ENCODE measurements at regions not wholly inside any gene's neighbourhood (a gene's known extent, or its start where the extent isn't known, plus 50 kb on each side); places are given as distances from the start of the nearest gene placed in this dataset.

GRCh38 chr4:151953312-151953711, 192.5 kb upstream of the GATB start:
- 80% methylated on average over 1 of the region's 1 CpG for WGBS (ENCODE audit: insufficient coverage)
- no peak for DNase-seq

GRCh38 chr4:151952711-151953254, 192.0 kb upstream of the GATB start:
- ChIA-PET CTCF (no interaction called here), POLR2A (no interaction called here)
- Histone ChIP-seq H3K36me3 (ENCODE audit: control insufficient read depth in 4 of 4, insufficient read depth in 4 of 4, low read length in 3 of 4) (no peaks in the 10 kb centered on the region), H3K27ac (ENCODE audit: insufficient read depth in 1 of 2, low read depth in 1 of 2, low read length in 2 of 2, poor library complexity in 1 of 2, severe bottlenecking in 2 of 2) (no peak overlapping the region), H3K4me1 (ENCODE audit: control extremely low read depth in 1 of 4, control insufficient read depth in 4 of 4, insufficient read depth in 4 of 4, low read length in 3 of 4) (no peaks in the 10 kb centered on the region), H3K4me3 (ENCODE audit: control insufficient read depth in 1 of 7, extremely low read depth in 1 of 7, insufficient read depth in 4 of 7, low read depth in 2 of 7, low read length in 6 of 7) (no peak overlapping the region), H3K9me3 (ENCODE audit: control extremely low read depth in 1 of 5, control insufficient read depth in 4 of 5, insufficient read depth in 2 of 5, low read depth in 1 of 5, low read length in 4 of 5) (peaks cover 0 to under 1% (median 0%) of the 10 kb centered on the region in 5 experiments), H3K27me3 (replicated peaks in 2 of 5; ENCODE audit: control insufficient read depth in 4 of 5, insufficient read depth in 5 of 5, low read length in 4 of 5) (peaks cover 0 to 3% (median 0%) of the 10 kb centered on the region in 5 experiments)
- DNase-seq = no peak
- WGBS (ENCODE audit: insufficient coverage) = 88% methylated on average over 4 of the region's 6 CpGs

More at GRCh38 chr4:151953312-151953711, 192.5 kb upstream of the GATB start:
- Histone ChIP-seq H3K4me3 (ENCODE audit: control insufficient read depth in 1 of 7, extremely low read depth in 1 of 7, insufficient read depth in 4 of 7, low read depth in 2 of 7, low read length in 6 of 7) (no peak overlapping the region), H3K36me3 (ENCODE audit: control insufficient read depth in 4 of 4, insufficient read depth in 4 of 4, low read length in 3 of 4) (no peaks in the 10 kb centered on the region), H3K9me3 (ENCODE audit: control extremely low read depth in 1 of 5, control insufficient read depth in 4 of 5, insufficient read depth in 2 of 5, low read depth in 1 of 5, low read length in 4 of 5) (no peaks in the 10 kb centered on the region), H3K27ac (ENCODE audit: insufficient read depth in 1 of 2, low read depth in 1 of 2, low read length in 2 of 2, poor library complexity in 1 of 2, severe bottlenecking in 2 of 2) (no peak overlapping the region), H3K4me1 (ENCODE audit: control extremely low read depth in 1 of 4, control insufficient read depth in 4 of 4, insufficient read depth in 4 of 4, low read length in 3 of 4) (no peaks in the 10 kb centered on the region), H3K27me3 (replicated peaks in 2 of 5; ENCODE audit: control insufficient read depth in 4 of 5, insufficient read depth in 5 of 5, low read length in 4 of 5) (peaks cover 0 to 3% (median 0%) of the 10 kb centered on the region in 5 experiments)
- POLR2A ChIA-PET = no interaction called here
- CTCF ChIA-PET = no interaction called here

- 73% methylated on average over 3 of the region's 4 CpGs for WGBS (ENCODE audit: insufficient coverage)
- Histone ChIP-seq H3K27me3 (replicated peaks in 2 of 5; ENCODE audit: control insufficient read depth in 4 of 5, insufficient read depth in 5 of 5, low read length in 4 of 5) (peaks cover 0 to under 1% (median 0%) of the 10 kb centered on the region in 5 experiments), H3K36me3 (ENCODE audit: control insufficient read depth in 4 of 4, insufficient read depth in 4 of 4, low read length in 3 of 4) (no peaks in the 10 kb centered on the region), H3K4me3 (ENCODE audit: control insufficient read depth in 1 of 7, extremely low read depth in 1 of 7, insufficient read depth in 4 of 7, low read depth in 2 of 7, low read length in 6 of 7) (no peak overlapping the region), H3K27ac (ENCODE audit: insufficient read depth in 1 of 2, low read depth in 1 of 2, low read length in 2 of 2, poor library complexity in 1 of 2, severe bottlenecking in 2 of 2) (no peak overlapping the region), H3K9me3 (ENCODE audit: control extremely low read depth in 1 of 5, control insufficient read depth in 4 of 5, insufficient read depth in 2 of 5, low read depth in 1 of 5, low read length in 4 of 5) (peaks cover 0 to 4% (median 2%) of the 10 kb centered on the region in 5 experiments), H3K4me1 (ENCODE audit: control extremely low read depth in 1 of 4, control insufficient read depth in 4 of 4, insufficient read depth in 4 of 4, low read length in 3 of 4) (no peaks in the 10 kb centered on the region)
- no peak for DNase-seq
- ChIA-PET POLR2A (no interaction called here), CTCF (no interaction called here)
Measured at GRCh38 chr4:151952137-151952536, 191.3 kb upstream of the GATB start.

GRCh38 chr4:151951671-151952050, 190.9 kb upstream of the GATB start:
- WGBS (ENCODE audit: insufficient coverage) = 43% methylated on average over 1 of the region's 5 CpGs
- Histone ChIP-seq H3K4me1 (ENCODE audit: control extremely low read depth in 1 of 4, control insufficient read depth in 4 of 4, insufficient read depth in 4 of 4, low read length in 3 of 4) (no peaks in the 10 kb centered on the region), H3K4me3 (ENCODE audit: control insufficient read depth in 1 of 7, extremely low read depth in 1 of 7, insufficient read depth in 4 of 7, low read depth in 2 of 7, low read length in 6 of 7) (no peak overlapping the region)

GRCh38 chr4:151950993-151951670, 190.3 kb upstream of the GATB start:
- Histone ChIP-seq H3K4me3 (ENCODE audit: control insufficient read depth in 1 of 7, extremely low read depth in 1 of 7, insufficient read depth in 4 of 7, low read depth in 2 of 7, low read length in 6 of 7) (no peak overlapping the region), H3K4me1 (ENCODE audit: control extremely low read depth in 1 of 4, control insufficient read depth in 4 of 4, insufficient read depth in 4 of 4, low read length in 3 of 4) (no peaks in the 10 kb centered on the region), H3K27ac (ENCODE audit: insufficient read depth in 1 of 2, low read depth in 1 of 2, low read length in 2 of 2, poor library complexity in 1 of 2, severe bottlenecking in 2 of 2) (no peak overlapping the region), H3K36me3 (ENCODE audit: control insufficient read depth in 4 of 4, insufficient read depth in 4 of 4, low read length in 3 of 4) (no peaks in the 10 kb centered on the region), H3K27me3 (replicated peaks in 2 of 5; ENCODE audit: control insufficient read depth in 4 of 5, insufficient read depth in 5 of 5, low read length in 4 of 5) (no peaks in the 10 kb centered on the region), H3K9me3 (ENCODE audit: control extremely low read depth in 1 of 5, control insufficient read depth in 4 of 5, insufficient read depth in 2 of 5, low read depth in 1 of 5, low read length in 4 of 5) (peaks cover 0 to 12% (median 10%) of the 10 kb centered on the region in 5 experiments)
- ChIA-PET POLR2A (no interaction called here), CTCF (no interaction called here)
- DNase-seq = no peak
- 92% methylated on average over 12 of the region's 12 CpGs for WGBS (ENCODE audit: insufficient coverage)

More at GRCh38 chr4:151951671-151952050, 190.9 kb upstream of the GATB start:
- no peaks in the 10 kb centered on the region for H3K27me3 ChIP-seq (replicated peaks in 2 of 5; ENCODE audit: control insufficient read depth in 4 of 5, insufficient read depth in 5 of 5, low read length in 4 of 5)
- POLR2A ChIA-PET = no interaction called here
- H3K9me3 ChIP-seq (ENCODE audit: control extremely low read depth in 1 of 5, control insufficient read depth in 4 of 5, insufficient read depth in 2 of 5, low read depth in 1 of 5, low read length in 4 of 5) = peaks cover 0 to 9% (median 7%) of the 10 kb centered on the region in 5 experiments
- CTCF ChIA-PET = no interaction called here
- DNase-seq = no peak
- no peak overlapping the region for H3K27ac ChIP-seq (ENCODE audit: insufficient read depth in 1 of 2, low read depth in 1 of 2, low read length in 2 of 2, poor library complexity in 1 of 2, severe bottlenecking in 2 of 2)
- no peaks in the 10 kb centered on the region for H3K36me3 ChIP-seq (ENCODE audit: control insufficient read depth in 4 of 4, insufficient read depth in 4 of 4, low read length in 3 of 4)

GRCh38 chr4:151948351-151949016, 187.7 kb upstream of the GATB start:
- peaks cover 0 to 21% (median 14%) of the 10 kb centered on the region in 5 experiments for H3K9me3 ChIP-seq (ENCODE audit: control extremely low read depth in 1 of 5, control insufficient read depth in 4 of 5, insufficient read depth in 2 of 5, low read depth in 1 of 5, low read length in 4 of 5)
- H3K4me1 ChIP-seq (ENCODE audit: control extremely low read depth in 1 of 4, control insufficient read depth in 4 of 4, insufficient read depth in 4 of 4, low read length in 3 of 4) = no peaks in the 10 kb centered on the region
- no peak overlapping the region for H3K4me3 ChIP-seq (ENCODE audit: control insufficient read depth in 1 of 7, extremely low read depth in 1 of 7, insufficient read depth in 4 of 7, low read depth in 2 of 7, low read length in 6 of 7)
- no CpG with 5 or more reads among the region's 1 CpG for WGBS (ENCODE audit: insufficient coverage)
- no peaks in the 10 kb centered on the region for H3K27me3 ChIP-seq (replicated peaks in 2 of 5; ENCODE audit: control insufficient read depth in 4 of 5, insufficient read depth in 5 of 5, low read length in 4 of 5)
- H3K27ac ChIP-seq (ENCODE audit: insufficient read depth in 1 of 2, low read depth in 1 of 2, low read length in 2 of 2, poor library complexity in 1 of 2, severe bottlenecking in 2 of 2) = no peak overlapping the region
- no peak for DNase-seq
- ChIA-PET POLR2A (no interaction called here), CTCF (no interaction called here)
- H3K36me3 ChIP-seq (ENCODE audit: control insufficient read depth in 4 of 4, insufficient read depth in 4 of 4, low read length in 3 of 4) = no peaks in the 10 kb centered on the region

- CTCF ChIA-PET = no interaction called here
Measured at GRCh38 chr4:151946718-151947117, 185.9 kb upstream of the GATB start.

More at GRCh38 chr4:151946718-151947117, 185.9 kb upstream of the GATB start:
- Histone ChIP-seq H3K9me3 (ENCODE audit: control extremely low read depth in 1 of 5, control insufficient read depth in 4 of 5, insufficient read depth in 2 of 5, low read depth in 1 of 5, low read length in 4 of 5) (peaks cover 0 to 21% (median 14%) of the 10 kb centered on the region in 5 experiments), H3K36me3 (ENCODE audit: control insufficient read depth in 4 of 4, insufficient read depth in 4 of 4, low read length in 3 of 4) (no peaks in the 10 kb centered on the region), H3K27me3 (replicated peaks in 2 of 5; ENCODE audit: control insufficient read depth in 4 of 5, insufficient read depth in 5 of 5, low read length in 4 of 5) (no peaks in the 10 kb centered on the region), H3K4me3 (ENCODE audit: control insufficient read depth in 1 of 7, extremely low read depth in 1 of 7, insufficient read depth in 4 of 7, low read depth in 2 of 7, low read length in 6 of 7) (no peak overlapping the region), H3K27ac (ENCODE audit: insufficient read depth in 1 of 2, low read depth in 1 of 2, low read length in 2 of 2, poor library complexity in 1 of 2, severe bottlenecking in 2 of 2) (no peak overlapping the region), H3K4me1 (ENCODE audit: control extremely low read depth in 1 of 4, control insufficient read depth in 4 of 4, insufficient read depth in 4 of 4, low read length in 3 of 4) (no peaks in the 10 kb centered on the region)
- POLR2A ChIA-PET = no interaction called here
- no peak for DNase-seq
- 95% methylated on average over 2 of the region's 2 CpGs for WGBS (ENCODE audit: insufficient coverage)
